Choroid plexus epithelial cell (primary cell): ENCODE measurements at regions not wholly inside any gene's neighbourhood (a gene's known extent, or its start where the extent isn't known, plus 50 kb on each side); places are given as distances from the start of the nearest gene placed in this dataset.
"Not testable (repeated sequence)": the region's sequence is repeated elsewhere in the genome, so short reads cannot be mapped to it uniquely, and the experiment has no call there.

Source experiments
- DNase-seq: peaks from one replicate; pipeline ENCODE4 v3.0.0-alpha.2; 2010; ENCODE audit warnings: low read depth
- H3K4me3 ChIP-seq: 2 replicates; pipeline ENCODE4 v1.5.1; 2011; ENCODE audit warnings: low read depth, mild to moderate bottlenecking, control low read depth, low read length, moderate library complexity
- CTCF ChIP-seq: conservative IDR thresholded peaks from 2 replicates; pipeline ENCODE4 v1.5.1; 2011; ENCODE audit warnings: low read depth, mild to moderate bottlenecking, control low read depth, inconsistent platforms, low read length, moderate library complexity

- no peak overlapping the region for H3K4me3 ChIP-seq
- no peak for DNase-seq
- TF ChIP-seq CTCF: no peak
Observed at GRCh38 chr10:2576892-2577291, 490.5 kb upstream of the PFKP start.

GRCh38 chr10:2575460-2575859 is 491.9 kb upstream of the PFKP start:
- TF ChIP-seq CTCF: no peak
- no peak overlapping the region for H3K4me3 ChIP-seq
- no peak for DNase-seq

- no peak overlapping the region for H3K4me3 ChIP-seq
- no peak for TF ChIP-seq CTCF
- DNase-seq: no peak
Observed at GRCh38 chr10:2572611-2573010, 494.7 kb upstream of the PFKP start.

- DNase-seq: no peak
- no peak overlapping the region for H3K4me3 ChIP-seq
- TF ChIP-seq CTCF: no peak
Observed at GRCh38 chr10:2556883-2557282, 510.5 kb upstream of the PFKP start.

- H3K4me3 ChIP-seq: no peak overlapping the region
- DNase-seq: no peak
- TF ChIP-seq CTCF: no peak
Observed at GRCh38 chr10:2548071-2548470, 519.3 kb upstream of the PFKP start.

GRCh38 chr10:2547606-2548005 is 519.7 kb upstream of the PFKP start:
- no peak for DNase-seq
- TF ChIP-seq CTCF: no peak
- no peak overlapping the region for H3K4me3 ChIP-seq

- H3K4me3 ChIP-seq, DNase-seq: not testable (repeated sequence)
Observed at GRCh38 chr10:2546894-2547293, 520.5 kb upstream of the PFKP start.

- TF ChIP-seq CTCF: no peak
- no peak for DNase-seq
- H3K4me3 ChIP-seq: no peak overlapping the region
Observed at GRCh38 chr10:2543974-2544373, 523.4 kb upstream of the PFKP start.
